IPS-NIHi7 (cell line): ENCODE measurements at regions not wholly inside any gene's neighbourhood (a gene's known extent, or its start where the extent isn't known, plus 50 kb on each side); places are given as distances from the start of the nearest gene placed in this dataset.
A peak's percentile ranks its signal among the peaks of the same experiment; 100 is the strongest.

ENCODE experiments used
- DNase-seq: peaks from one replicate; pipeline ENCODE4 v3.0.0; 2012; ENCODE audit warnings: mixed read lengths; ENCODE audit errors: extremely low spot score

DNA sequence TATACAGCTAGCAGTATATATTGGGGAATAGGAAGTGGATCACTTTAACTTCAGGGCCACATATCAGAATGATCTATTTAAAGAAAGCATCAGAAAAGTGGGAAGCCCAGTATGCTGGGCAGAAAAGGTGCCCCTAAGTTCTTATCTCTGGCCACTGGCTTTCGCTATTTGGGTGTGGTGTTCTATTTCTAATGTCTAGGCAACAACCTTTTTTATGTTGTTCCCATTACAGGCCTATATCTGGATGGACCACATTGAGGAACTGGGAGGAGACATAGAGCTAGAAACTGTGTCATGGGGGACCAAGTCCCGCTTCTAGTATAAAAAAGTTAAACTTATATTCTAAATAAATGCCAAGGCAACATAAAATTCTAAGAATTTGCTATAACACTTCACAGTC, 935.6 kb downstream of the PDHA2 start:
- DNase-seq, result no peak

GRCh38 chr4:96776920-96777527, 937.1 kb downstream of the PDHA2 start:
- no peak for DNase-seq

DNA sequence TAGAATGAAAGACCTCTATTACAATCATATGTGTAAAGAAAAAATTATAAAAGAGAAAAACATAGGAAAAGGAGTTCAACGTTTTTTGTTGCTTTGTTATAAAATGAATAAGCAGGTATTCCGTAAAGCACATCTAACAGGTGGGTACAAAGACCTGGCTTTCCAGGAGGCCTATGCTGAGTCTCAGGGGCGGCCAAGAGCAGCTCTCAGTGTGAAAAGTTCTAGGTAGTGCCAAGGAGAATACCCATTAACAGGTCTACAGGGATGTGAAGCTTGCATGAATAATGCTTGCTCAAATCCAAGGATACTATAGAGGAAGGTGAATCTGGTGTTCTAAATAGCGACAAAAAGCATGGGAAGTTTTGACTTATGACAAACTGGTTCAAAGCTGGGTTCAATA, 944.4 kb downstream of the PDHA2 start:
- DNase-seq, result no peak

GRCh38 chr4:96786306-96786705, 946.4 kb downstream of the PDHA2 start:
- peak; percentile 12 for DNase-seq

DNA sequence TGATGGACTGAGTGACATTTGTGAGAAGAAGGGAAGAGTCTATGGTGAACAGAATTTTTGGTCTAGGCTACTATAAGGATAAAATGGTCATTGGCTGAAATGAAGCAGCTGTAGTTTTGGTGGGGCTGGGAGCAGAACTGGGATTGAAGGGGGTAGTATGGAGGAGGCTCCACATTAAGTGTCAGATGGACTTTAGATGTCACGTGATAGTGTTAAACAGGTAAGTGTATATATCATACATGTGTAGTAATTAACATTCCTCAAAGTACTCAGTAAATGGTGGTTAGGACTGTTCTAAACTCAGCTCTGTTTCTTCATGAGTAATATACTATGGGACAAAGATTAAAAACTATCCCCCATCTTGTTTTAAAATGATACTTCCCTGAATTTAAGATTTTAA, 947.9 kb downstream of the PDHA2 start:
- no peak for DNase-seq

- no peak for DNase-seq
These were observed 969.7 kb downstream of the PDHA2 start for GRCh38 chr4:96809563-96809962.

GRCh38 chr4:96827086-96827485, 987.2 kb downstream of the PDHA2 start:
- DNase-seq, result no peak

- no peak for DNase-seq
These were observed 993.9 kb downstream of the PDHA2 start for GRCh38 chr4:96833831-96834230.

GRCh38 chr4:96835991-96836390, 996.1 kb downstream of the PDHA2 start:
- DNase-seq, result no peak

DNA sequence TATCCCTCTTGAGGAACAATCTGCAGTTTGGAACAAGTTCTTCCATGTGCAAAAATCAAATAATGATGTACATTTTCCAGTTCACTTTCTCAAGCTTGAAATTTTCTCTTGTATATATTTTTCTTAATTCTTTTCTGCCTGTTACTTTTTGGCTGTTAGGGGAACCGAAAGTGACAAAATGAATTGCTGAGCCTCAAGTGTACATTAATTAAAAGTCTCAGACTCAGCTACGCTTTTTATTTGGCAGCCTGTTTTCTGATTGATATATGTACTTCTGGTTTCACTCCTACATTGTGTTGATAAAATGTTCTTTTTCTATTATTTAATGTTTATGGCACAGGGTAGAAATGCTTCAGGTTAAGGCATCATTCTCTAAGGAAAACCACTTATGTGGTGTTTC, 999.5 kb downstream of the PDHA2 start:
- DNase-seq, result no peak

DNA sequence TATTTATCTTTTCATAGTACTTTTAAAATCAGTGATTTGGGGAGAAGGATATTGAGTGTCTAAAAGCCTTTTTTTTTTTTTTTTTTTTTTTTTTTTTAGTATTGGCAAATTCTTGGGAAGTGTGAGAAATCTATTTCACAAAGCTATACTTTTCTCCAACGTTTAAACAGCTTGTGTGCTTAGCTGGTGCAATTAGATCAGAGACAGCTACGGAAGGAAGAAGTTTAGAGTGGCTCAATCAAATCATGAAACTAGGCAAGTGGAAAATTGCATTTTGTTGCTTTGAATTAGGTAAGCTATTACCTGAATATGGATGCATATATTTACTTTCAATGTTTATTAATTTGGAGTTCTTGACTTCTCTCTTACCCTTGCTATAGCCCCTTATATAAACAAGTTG, 1001.9 kb downstream of the PDHA2 start:
- DNase-seq, result no peak

DNA sequence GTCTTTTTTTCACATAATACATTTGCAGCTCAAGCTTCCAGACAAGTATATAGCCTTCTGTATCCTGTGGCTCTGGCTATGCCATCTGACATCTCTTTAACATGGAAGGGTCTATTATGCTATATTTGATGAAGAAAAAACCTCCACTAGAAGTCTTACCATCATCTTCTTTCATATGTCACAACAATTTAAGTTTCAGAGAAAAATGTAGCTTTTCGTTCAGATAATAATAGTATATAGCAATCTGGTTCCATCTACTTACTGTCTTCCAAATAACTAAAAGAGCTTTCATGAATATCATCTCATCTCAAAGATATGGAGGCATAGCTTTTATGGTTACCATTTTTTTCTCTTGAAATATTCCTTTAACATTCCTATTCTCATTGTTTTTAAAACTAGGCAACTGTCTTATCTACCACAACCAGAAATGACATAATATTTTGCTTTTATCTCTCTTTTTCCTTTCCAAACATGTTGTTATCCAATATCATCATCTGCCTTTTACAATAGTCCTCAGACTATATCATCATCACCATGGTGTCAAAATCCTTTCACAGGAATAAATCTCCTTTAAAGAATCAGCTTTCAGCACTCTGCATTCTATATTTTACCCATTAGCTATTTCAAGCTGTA, 1005.1 kb downstream of the PDHA2 start:
- no peak for DNase-seq

DNA sequence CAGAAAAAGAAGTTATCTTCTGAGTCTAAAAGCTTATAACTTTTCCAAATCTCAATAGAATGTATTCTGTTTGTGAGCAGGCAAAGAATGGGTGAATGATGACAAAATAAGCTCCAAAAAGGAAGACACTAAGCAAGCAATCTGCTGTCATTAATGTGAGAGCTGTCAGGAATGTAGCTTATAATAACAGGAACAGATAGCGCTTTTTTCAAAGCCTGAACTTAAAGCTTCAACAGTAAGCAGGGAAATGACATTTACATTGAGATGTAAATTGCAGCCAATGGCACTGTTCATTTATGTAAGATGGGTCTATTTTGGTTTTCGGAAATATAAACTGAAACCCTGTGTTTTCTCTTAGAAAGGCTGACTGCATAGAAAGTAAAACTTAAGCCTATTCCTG, 1005.9 kb downstream of the PDHA2 start:
- DNase-seq, result no peak

- peak; percentile 14 for DNase-seq
These were observed 1034.8 kb downstream of the PDHA2 start for GRCh38 chr4:96874657-96875056.

- DNase-seq, result no peak
These were observed 1039.6 kb downstream of the PDHA2 start for GRCh38 chr4:96879527-96879926.

DNA sequence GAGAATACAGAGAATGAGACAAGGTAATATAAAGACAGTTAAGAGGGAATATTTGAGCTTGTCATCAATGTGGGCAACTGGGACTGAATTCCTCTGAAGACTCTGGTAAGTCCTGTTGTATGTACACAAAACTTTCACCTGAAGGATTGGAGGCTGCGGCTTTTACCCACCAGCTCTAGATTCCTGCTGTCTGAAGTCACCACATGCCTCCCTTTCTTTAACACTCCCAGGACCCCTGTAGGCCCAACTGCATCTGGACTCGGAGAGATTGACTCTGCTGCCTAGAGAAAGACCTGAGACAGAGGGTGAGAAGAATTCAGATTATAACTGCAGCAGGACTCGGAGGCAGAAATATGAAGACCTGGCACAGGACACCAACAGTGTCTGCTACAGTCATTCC, 1048.0 kb downstream of the PDHA2 start:
- DNase-seq, result peak; percentile 37

- DNase-seq, result no peak
These were observed 1054.7 kb downstream of the PDHA2 start for GRCh38 chr4:96894621-96895020.

DNA sequence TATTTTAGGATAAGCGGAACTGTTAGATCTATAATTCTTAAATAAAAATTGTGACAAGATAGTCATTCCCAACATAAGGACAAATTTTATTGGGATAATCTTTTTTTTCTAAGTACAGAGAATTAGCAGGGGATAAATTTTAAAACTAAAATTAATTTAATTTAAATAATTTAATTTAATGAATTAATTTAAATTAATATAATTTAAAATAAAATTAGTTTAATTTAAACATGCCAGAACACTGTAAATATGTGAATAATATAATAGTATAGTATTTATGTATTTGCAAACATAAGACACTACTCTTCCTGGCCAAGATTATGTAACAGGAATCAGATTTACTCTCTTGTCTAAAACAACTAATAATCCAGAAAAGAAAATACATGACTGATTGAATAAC, 1055.9 kb downstream of the PDHA2 start:
- DNase-seq, result no peak

DNA sequence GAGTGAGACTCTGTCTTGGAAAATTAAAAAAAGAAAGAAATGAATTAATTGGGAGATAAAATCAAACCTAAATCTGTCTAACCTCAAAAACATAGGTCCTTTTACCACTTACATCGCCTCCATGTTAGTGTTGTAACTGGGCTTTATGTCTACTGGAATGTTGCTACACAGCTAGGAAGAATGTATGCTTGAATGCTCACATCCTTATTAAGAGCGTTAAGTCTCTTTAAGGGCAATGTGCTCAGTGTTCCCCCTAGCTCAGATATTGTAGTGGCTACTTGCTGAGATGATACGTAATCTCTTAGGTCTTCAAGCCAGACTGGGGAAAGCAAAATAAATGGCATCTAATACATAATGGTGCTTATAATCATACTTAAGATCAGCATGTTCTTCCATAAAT, 1072.8 kb downstream of the PDHA2 start:
- DNase-seq, result no peak

DNA sequence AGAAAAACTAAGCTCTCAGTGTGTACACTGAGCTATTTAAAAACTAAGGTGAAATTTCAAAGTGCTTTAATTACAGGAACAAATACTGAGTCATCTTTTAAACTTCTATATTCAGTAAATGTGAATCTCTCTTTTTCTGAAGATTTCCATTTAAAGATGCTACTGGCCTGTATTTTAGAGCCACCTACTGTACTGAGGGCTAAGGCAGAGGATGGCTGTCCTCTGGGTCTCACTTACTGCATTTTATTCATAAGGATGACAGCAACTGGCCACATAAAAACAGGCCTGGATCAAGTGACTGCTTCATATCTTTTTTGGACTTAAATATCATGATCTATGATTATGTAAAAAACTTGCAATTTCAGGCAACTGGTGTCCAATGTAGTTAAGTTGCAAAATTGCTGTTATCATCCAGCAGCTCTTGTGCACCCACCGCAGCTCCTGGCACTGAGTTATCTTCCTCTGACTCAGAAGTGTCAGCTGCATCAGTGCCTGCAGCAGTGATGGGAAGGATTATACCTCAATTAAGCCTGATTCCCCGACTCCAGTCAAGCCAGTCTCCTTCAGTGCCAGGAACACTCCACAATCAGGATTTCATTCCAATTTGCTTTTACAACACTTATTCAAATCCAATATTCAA, 1073.7 kb downstream of the PDHA2 start:
- DNase-seq, result no peak

- DNase-seq, result no peak
These were observed 1076.8 kb downstream of the PDHA2 start for GRCh38 chr4:96916711-96917110.

- no peak for DNase-seq
These were observed 1097.0 kb downstream of the PDHA2 start for GRCh38 chr4:96936886-96937285.

GRCh38 chr4:96946552-96946951, 1106.7 kb downstream of the PDHA2 start:
- no peak for DNase-seq

- no peak for DNase-seq
These were observed 1112.7 kb downstream of the PDHA2 start for GRCh38 chr4:96952610-96953009.
